AG09319 (cell line): ENCODE measurements at regions not wholly inside any gene's neighbourhood (a gene's known extent, or its start where the extent isn't known, plus 50 kb on each side); places are given as distances from the start of the nearest gene placed in this dataset.

Source experiments
- DNase-seq: peaks from one replicate; pipeline ENCODE4 v3.0.0-alpha.2; 2010; ENCODE audit warnings: low read depth; ENCODE audit errors: extremely low read depth
- CTCF ChIP-seq: IDR thresholded peaks from 2 replicates; pipeline ENCODE4 v1.5.1; 2011; ENCODE audit warnings: low read depth, mild to moderate bottlenecking, inconsistent platforms, low read length, moderate library complexity

DNA sequence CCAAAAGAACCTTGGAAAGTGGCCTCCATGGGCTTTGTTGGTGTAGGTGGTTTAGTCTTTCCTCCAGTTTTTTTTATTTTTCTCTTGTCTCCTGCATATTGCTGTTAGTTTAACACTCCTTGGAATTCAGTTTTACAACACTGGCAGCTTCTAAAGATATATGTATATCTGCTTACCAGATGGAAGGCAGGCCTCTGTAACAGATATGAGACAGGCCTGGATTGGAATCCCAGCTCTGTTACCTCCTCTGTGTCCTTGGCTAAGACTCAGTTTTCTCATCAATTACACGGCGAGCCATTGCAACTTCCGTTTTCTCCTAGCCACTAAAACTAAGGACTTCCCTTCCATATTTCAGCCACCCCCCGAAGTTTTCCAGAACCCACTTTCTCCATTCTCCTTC lies 133.4 kb upstream of the SMAD1 start:
- TF ChIP-seq CTCF, result no peak
- DNase-seq, result no peak

GRCh38 chr4:145347684-145348083 lies 134.0 kb upstream of the SMAD1 start:
- no peak for TF ChIP-seq CTCF

DNA sequence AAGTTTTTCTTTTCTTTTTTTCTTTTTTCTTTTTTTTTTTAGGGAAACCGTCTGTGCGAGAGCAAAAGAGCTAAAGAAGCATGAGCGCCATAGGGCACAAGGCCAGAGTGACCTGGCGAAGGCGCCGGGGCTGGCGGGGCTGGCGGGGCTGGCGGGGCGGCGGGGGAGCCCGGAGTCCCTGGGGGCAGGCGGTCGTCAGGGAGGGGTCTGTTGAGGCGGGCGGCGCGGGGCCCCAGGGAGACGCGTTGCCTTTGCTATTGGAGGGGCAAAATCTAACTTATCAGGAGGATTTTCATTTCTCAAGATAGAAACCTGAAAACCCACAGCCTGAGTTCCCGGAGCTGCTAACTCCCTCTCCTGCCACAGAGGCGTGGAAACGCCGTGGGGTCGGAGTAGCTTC lies 135.6 kb upstream of the SMAD1 start:
- no peak for DNase-seq

More at GRCh38 chr4:145347684-145348083, 134.0 kb upstream of the SMAD1 start:
- DNase-seq, result no peak

GRCh38 chr4:145345401-145345800 lies 136.3 kb upstream of the SMAD1 start:
- no peak for DNase-seq
- TF ChIP-seq CTCF, result no peak

More for the DNA sequence above, 135.6 kb upstream of the SMAD1 start:
- TF ChIP-seq CTCF, result no peak

DNA sequence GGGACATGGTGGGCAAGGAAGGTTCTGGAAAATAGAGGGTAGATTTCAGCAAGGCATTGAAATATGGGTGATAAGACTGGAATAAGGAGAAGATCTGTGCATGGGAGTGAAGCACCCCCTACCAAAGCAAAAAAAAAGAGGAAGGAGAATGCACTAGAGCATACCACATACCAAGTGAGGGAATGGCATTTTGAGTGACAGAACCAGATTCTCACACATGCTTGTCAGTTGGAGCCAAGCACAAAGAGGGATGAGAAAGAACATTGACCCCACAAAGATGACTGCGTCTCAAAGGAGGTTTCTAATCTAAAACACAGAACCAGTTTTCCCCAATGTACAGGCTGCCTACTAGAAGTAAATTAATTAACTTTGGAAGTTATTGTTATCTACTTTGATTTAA lies 140.3 kb upstream of the SMAD1 start:
- no peak for DNase-seq
- TF ChIP-seq CTCF, result no peak

DNA sequence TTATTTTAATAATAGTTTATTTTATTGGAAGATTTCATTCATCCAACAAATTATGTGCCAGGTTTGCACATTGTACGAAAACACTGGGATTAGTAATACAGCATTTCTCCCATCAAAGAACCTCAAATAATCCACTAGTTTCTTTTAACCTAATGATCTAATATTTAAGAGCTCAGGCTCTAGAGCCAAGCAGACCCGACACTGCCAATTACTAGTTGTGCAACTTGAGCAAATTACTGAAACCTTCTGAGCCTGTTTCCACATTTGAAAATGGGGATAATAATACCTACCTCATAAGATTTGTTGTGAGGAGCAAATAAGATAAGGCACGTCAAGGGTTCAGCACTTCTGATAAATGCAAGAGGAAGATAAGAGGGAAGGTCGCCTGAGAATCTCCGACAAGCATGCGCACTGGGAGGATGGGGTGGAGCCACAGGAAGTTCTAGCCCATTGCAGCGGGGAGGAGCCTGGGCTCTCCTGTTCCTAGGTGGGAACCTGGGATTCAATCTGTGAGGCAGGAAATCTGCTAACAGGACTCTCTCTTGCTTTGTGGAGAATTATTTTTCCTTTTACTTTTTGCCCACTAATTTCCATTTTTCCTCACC lies 141.5 kb upstream of the SMAD1 start:
- TF ChIP-seq CTCF, result no peak

DNA sequence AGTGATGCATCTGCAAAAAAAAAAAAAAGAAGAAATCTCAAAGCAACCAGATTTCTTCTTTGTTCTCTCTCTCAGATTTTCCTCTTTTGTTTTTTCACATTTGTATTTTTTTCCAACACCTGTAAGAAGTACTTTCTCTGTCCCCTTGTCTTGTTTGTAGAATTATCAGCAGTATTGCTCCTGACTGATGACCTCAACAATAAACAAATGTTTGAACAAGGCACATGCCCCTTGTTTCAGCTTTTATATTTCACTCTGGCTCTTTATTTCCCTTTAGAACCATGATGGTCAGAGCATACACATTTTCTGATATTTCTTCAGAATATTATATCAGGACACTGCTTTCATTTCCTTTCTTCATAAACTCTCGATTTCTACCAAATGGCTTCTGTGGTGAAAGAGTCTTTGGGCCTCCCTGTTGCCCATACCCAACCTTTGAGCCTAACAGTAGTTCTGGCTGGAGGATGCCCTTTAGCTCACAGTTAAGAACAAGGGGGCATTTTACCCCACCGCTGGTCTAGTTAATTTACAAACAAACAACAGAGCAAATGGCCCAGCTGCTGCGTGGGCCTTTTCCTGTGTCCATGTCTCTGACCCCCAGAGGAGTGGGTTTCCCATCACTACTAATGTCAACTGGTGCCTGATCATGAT lies 142.5 kb upstream of the SMAD1 start:
- no peak for TF ChIP-seq CTCF
- DNase-seq, result no peak

More for the DNA sequence above, 141.5 kb upstream of the SMAD1 start:
- no peak for DNase-seq
